Kidney tubule cell (primary cell): ENCODE measurements at regions not wholly inside any gene's neighbourhood (a gene's known extent, or its start where the extent isn't known, plus 50 kb on each side); places are given as distances from the start of the nearest gene placed in this dataset.

Experiments used
- DNase-seq: peaks from one replicate; pipeline ENCODE4 v3.0.0-alpha.2; 2018; ENCODE audit warnings: low spot score

DNA sequence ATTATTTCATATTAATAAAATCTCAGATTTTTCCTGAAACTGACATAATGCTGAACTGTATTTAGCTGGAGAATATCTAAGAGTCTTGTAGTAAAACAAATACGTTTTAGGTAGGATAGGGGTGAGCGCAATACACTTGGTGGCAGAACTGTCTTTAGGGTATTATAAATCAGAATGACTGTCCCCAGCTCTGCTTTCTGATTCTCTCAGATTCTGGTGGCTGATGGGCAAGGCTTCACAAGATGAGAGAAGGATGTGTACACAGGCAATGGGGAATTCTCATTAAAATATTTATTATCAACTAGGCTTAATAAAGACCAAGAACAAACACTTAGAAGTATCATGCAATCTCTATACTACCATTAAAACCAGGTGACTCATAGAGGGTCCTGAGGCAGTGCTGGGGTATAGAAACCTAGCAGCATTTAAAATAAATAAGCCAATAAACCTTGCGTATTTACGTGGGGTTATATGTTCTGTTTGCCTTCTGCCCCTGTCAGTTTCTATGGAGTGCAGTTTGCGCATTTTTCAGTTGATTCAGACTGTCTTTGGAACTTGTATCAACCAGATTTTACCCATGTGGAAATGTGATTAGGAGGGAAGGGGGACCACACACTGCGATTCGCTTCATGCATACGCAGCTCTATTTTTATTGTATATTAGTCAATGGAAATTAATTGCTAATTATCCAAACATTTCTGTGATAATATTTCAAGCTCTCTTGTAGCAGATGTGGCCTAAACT lies 1150.7 kb upstream of the WWC1 start:
- DNase-seq, result no peak

- DNase-seq, result no peak
These were observed 1147.7 kb upstream of the WWC1 start for GRCh38 chr5:167143716-167144115.

- DNase-seq, result no peak
These were observed 1145.6 kb upstream of the WWC1 start for GRCh38 chr5:167145841-167146240.

DNA sequence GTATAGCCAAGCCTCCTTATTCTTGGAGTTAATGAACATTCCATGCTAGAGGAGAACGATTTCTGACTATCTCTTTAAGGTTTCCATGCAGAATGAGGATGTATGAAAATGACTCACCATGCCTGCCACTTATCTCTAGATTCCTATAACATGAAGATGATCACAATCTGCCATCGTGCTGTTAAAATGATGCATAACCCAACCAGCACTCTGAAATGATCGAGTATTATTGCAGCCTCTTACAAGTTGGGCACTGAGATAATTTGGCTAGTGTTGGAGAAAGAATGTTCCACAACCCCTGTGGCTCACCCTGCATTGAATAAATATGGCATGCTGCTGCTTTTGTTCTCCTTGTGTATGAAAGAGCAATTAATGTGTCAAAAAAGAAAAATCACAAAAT lies 1143.6 kb upstream of the WWC1 start:
- DNase-seq, result no peak

GRCh38 chr5:167150661-167151060 lies 1140.8 kb upstream of the WWC1 start:
- no peak for DNase-seq

GRCh38 chr5:167152561-167152960 lies 1138.9 kb upstream of the WWC1 start:
- peak; percentile 30 for DNase-seq

GRCh38 chr5:167155387-167156005 lies 1135.9 kb upstream of the WWC1 start:
- DNase-seq, result no peak

GRCh38 chr5:167156446-167156845 lies 1135.0 kb upstream of the WWC1 start:
- DNase-seq, result no peak

- DNase-seq, result no peak
These were observed 1132.9 kb upstream of the WWC1 start for GRCh38 chr5:167158588-167158987.

DNA sequence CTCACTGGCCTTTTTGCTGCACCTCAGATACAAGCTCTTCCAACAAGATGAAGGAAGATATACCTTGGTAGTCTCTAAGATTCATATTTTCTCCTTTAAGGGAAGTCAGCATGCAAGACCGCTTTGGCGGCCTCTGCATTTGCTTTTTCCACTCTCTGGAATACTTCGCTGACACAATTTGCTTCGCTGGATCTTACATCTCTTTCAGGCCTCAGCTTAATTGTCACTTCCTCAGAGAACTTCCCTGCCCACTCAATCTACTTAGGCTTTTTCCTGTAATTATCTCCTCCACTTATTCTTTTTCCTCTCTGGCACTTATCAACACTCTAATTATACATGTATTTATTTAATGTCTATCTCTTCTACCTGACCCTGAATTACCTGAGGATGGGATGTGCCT lies 1131.1 kb upstream of the WWC1 start:
- no peak for DNase-seq

- no peak for DNase-seq
These were observed 1124.7 kb upstream of the WWC1 start for GRCh38 chr5:167166696-167167095.

GRCh38 chr5:167167191-167167795 lies 1124.2 kb upstream of the WWC1 start:
- no peak for DNase-seq

DNA sequence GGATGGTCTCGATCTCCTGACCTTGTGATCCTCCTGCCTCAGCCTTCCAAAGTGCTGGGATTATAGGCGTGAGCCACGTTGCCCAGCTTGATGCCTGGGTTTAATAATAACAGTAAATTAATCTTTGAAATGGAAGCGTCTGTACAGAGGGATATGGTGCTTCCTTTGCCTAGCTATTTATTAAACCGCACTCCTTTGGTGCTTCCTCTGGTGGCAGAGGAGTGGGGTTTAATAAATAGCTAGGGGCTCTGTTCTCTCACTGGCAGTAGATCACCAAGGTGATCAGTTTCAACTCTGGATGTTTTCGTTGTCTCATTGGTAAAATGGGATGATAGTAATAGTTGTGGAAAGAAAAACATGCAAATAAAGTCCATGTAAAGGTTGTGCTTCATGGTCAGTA lies 1122.5 kb upstream of the WWC1 start:
- DNase-seq, result peak; percentile 50

GRCh38 chr5:167171056-167171455 lies 1120.4 kb upstream of the WWC1 start:
- DNase-seq, result no peak

DNA sequence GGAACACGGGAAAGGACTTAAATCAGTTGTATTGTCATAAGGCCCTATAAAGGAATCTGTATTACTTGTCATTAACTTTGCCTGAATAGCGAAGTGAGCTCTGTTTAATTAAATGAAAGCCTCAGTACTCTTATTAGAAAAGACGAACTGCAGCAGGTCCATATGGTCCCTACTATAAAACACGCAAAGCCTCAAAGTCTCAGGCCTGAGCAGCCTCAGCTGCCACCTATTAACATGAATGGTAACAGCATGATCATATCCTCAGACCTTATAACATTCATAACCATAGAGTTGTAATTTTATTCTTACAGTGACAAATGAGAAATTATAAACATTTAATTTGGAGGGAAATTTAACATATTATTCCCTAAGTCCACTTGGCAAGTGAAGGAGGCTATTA lies 1113.7 kb upstream of the WWC1 start:
- DNase-seq, result no peak

DNA sequence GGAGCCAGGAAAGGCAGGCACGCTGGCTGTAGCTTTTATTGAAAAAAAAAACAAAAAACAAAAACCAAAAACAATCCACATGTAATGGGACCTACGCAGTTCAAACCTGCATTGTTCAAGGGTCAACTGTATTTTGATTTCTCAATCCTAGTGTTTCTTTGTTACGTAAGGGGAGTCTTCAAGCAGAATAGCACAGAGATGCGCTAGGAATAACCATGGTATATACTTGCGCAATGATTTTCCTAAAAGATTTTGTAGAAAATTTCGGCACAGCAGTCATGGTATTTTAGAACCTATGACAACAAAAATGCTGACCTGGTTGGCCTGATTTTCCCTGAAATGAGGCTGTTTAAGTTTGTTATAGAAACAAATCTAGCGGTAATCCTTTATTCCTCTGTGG lies 1110.5 kb upstream of the WWC1 start:
- no peak for DNase-seq

DNA sequence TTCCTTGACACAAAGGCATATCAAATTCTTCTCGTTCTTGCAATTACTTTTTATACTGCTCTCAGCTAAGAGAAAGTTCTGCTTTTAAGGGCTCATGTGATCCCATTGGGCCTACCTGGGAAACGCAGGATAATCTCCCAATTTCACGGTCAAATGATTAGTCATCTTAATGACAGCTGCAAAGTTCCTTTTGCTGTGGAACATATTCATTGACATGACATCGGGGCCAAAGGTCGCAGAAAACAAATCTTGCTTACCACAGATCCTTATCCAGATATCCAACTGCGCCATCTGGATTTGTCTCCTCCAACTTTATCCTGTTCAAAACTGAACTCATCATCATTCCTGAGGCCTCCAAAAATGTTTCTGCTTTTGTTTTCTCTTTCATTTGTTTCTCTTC lies 1085.6 kb upstream of the WWC1 start:
- no peak for DNase-seq

DNA sequence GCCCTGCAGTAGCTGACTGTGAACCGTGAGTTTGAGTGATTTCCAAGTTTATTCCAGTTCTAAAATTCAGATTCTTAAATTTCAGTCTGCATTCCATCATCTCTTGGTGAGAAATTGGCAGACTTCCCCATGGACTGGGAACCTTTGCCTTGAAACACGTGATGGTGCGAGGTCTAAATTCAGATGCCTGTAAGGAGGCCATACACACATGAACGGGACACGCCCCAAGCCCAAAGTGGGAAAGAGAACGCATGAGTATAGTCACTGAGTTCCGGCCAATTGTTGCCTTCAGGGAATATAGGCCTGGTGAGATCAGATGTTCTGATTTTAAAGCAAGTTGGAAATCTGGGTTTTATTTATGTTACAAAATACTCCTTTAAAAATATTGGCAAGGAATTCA lies 1084.4 kb upstream of the WWC1 start:
- no peak for DNase-seq

GRCh38 chr5:167208911-167209310 lies 1082.5 kb upstream of the WWC1 start:
- DNase-seq, result peak; percentile 78

- DNase-seq, result no peak
These were observed 1074.2 kb upstream of the WWC1 start for GRCh38 chr5:167217097-167217743.

GRCh38 chr5:167219298-167219697 lies 1072.1 kb upstream of the WWC1 start:
- no peak for DNase-seq

DNA sequence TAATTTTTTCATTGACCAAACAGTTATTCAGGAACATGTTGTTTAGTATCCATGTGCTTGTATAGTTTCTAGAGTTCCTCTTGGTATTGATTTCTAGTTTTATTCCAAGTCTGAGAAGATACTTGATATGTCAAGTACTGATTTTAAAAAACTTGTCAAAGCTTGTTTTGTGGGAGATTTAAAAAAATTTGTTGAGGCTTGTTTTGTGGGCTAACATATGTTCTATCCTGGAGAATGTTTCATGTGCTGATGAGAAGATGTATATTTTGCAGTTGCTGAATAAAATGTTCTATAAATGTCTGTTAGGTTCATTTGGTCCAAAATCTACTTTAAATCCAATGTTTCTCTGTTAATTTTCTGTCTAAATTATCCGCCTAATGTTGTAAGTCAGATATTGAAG lies 1065.1 kb upstream of the WWC1 start:
- no peak for DNase-seq

GRCh38 chr5:167228134-167228533 lies 1063.3 kb upstream of the WWC1 start:
- no peak for DNase-seq
